Astrocyte of the hippocampus (primary cell): ENCODE measurements at regions not wholly inside any gene's neighbourhood (a gene's known extent, or its start where the extent isn't known, plus 50 kb on each side); places are given as distances from the start of the nearest gene placed in this dataset.
A peak's percentile ranks its signal among the peaks of the same experiment; 100 is the strongest.
"Not testable (repeated sequence)": the region's sequence is repeated elsewhere in the genome, so short reads cannot be mapped to it uniquely, and the experiment has no call there.

Experiments
- DNase-seq: peaks from one replicate; pipeline ENCODE4 v3.0.0; 2011; ENCODE audit warnings: low read depth, low spot score

DNA sequence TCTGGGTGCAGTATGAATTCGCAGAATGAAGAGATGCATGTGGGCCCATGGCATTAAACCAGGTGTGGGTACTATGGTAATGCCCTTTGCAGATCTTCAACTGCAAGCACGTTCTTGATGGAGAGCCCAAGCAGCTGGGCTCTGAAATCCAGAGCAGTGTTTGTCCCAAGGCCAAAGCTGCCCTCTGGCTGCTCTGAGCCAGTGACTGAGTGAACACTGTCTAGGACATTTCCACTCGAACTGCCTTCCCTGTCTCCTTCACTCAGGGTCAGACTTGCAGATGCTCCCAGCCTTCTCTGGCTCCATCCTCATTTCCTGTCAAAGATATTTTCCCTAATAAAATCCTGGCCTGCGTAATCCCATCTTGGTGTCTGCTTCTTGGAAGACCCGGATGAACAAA, 80.2 kb upstream of the GJB6 start:
- no peak for DNase-seq

DNA sequence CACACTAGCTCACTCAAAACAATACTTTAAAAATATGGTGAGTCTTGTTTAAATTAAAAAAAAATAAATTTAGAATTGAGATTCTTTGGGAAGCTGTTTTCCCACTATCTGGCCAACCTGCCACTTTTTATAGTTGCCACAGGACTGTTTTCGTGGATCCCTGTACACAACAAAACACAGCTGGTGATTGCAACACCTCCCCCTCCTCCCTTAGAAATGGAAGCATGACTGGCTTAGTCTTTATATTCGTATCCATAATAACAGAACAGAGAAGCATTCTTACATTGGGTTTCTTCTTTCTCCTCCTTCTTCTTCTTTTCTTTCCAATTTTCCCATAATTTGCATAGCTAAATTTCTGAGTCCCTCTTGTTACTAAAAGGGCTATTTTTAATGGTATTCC, 79.5 kb upstream of the GJB6 start:
- DNase-seq: no peak

DNA sequence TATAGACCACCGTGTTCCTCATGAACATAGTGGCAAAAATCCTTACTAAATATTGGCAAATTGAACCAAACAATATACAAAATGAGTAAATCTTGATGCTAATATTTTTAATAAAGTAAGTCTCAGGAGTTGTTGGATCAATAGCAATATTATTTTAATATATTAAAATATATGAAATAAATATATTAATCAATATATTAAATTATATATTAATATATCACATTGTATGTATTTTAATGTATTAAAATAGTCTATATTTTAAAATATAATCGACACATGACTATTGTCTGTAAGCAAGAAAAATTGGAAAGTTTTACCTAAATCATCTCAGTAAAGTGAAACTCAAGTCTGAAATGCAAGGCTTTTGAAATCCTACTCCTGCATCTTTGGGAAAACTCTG, 78.9 kb upstream of the GJB6 start:
- DNase-seq: no peak

- DNase-seq: no peak
Observed at GRCh38 chr13:20306039-20306438, 73.9 kb upstream of the GJB6 start.

- no peak for DNase-seq
Observed at GRCh38 chr13:20305587-20305986, 73.5 kb upstream of the GJB6 start.

- DNase-seq: not testable (repeated sequence)
Observed at GRCh38 chr13:20304061-20304460, 71.9 kb upstream of the GJB6 start.

DNA sequence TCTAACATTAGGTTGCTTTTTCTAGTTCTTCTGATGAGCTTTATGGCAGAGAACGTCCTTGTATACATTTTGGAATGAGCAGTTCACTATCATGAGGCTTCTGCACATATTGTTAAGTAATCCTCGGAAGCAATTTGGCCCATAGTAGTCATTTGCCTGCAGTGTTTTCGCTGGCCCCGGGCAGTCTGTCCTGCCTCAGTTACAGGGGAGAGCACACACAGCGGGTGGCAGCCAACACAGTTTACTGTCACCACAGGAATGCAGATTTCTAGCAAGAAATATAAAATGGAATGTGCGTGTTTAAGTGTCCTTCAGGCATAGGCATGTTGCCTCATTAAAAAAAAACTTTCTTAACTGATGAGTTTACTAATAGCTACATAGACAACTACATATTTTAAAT, 71.5 kb upstream of the GJB6 start:
- DNase-seq: peak; percentile 23

DNA sequence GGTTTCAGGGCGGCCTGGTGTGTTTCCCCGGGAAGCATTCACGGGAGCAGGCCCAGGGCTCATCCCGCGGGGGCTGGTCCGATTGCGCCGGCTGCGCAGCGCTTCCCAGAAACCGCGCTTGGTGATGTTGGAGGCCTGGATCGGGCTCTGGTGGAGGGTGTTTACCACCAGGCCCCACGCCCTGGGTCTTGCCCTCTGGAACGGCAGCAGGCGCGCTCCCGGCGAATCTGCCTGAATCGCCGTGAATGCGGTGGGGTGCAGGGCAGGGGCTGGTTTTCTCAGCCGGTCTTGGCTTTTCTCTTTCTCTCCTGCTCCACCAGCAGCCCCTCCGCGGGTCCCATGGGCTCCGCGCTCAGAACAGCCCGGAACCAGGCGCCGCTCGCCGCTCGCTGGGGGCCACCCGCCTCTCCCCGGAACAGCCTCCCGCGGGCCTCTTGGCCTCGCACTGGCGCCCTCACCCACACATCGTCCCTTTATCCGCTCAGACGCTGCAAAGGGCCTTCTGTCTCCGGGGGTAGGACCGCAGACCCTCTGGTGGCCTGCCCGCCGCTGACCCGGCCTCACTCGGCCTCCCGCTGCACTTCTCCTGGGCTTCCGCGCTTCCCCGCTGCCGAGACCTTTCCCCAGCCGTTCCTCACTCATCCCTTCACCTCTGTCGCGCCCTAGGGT, 69.4 kb upstream of the GJB6 start:
- peak; percentile 22 for DNase-seq

DNA sequence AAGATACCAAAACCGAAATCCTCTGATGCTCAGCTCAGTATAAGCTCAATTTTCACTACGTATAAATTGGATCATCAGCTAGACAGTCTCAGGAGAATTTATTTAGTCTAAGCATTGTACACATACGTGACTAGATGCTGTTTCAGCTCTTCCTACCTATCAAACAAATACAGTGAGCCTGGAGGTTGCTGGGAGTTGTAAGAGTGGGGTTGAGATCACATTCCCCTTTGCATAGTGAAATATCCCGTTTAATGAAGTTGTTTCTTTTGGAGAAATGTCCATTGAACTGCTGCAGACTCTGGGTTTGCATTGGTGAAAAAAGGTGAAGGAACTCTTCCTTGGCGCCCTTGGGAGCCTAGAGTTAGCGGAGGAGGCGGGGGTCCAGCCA, 68.9 kb upstream of the GJB6 start:
- DNase-seq: no peak

DNA sequence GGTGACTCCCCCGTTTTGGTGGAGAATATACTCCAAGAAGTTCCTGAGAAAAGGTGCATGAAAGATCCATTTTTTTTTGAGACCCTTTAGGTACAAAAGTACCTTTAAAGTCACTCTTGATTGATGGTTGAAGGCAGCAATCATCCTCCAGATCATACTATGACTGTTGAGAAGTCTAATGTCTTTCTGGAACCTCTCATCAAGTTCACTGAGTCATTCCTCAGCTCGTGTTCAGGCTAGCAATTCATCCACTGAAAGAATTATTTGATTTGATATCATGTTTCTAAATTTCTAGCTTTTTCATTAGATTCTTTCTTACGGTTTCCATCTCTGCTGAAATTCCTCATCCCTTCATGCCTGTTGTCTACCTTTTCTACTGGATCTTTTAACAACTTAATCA, 65.1 kb upstream of the GJB6 start:
- DNase-seq: no peak

DNA sequence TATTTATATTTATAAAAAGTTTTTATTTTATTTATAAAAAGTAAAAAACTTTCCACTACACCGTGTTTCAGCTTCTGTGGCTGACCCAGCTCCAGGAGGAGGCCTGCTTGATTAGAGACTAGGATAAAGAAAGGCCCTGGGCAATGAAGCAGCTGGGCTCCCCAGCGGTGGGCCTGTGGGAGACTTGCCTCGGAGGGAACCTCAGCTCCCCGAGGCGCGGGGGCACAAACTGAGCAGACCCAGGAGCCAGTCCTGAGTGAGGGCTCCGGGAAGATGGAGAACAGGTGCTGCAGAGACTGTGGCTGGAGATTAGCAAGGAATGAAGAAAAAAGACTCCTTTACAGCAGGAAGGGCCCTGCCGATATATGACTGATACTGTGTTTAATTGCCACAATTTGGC, 63.8 kb upstream of the GJB6 start:
- no peak for DNase-seq

DNA sequence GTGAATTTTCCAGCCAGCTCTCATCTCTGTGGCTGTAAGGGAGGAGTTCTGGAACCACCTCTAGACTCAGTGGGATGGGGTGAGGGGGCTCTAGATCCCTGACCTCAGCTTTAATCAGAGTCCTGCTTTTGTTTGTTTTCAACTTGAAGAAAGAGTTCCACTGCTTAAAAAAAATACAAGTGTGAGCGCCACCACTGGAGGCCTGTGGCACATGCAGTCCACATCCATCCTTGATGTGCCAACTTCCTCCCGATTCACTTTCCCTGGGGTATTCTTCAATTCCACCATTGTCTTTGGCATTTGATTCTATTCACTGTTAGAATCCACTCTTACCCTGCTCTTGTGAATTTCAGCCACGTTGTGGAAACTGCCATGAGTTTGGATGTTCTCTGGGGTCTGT, 62.4 kb upstream of the GJB6 start:
- DNase-seq: no peak

DNA sequence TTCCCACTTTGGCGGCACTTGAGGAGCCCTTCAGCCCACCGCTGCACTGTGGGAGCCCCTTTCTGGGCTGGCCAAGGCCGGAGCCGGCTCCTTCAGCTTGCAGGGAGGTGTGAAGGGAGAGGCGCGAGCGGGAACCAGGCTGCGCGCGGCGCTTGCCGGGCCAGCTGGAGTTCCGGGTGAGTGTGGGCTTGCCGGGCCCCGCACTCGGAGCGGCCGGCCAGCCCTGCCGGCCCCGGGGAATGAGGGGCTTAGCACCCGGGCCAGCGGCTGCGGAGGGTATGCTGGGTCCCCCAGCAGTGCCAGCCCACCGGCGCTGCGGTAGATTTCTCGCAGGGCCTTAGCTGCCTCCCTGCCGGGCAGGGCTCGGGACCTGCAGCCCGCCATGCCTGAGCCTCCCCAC, 60.2 kb upstream of the GJB6 start:
- DNase-seq: not testable (repeated sequence)

DNA sequence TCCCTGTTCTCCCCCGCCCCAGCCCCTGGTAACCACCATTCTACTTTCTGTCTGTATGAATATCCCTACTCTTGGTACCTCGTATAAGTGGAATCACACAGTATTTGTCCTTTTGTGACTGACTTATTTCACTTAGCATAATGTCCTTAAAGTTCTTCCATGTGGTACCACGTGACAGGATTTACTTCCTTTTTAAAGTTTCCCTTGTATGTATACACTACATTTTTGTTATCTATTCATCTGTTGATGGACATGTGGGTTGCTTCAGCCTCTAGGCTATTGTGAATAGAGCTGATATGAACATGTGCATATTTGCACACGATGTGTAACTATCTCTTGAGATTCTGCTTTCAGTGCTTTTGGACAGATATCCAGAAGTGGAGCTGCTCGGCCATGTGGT, 59.6 kb upstream of the GJB6 start:
- no peak for DNase-seq

GRCh38 chr13:20291037-20291436, 58.9 kb upstream of the GJB6 start:
- DNase-seq: no peak

DNA sequence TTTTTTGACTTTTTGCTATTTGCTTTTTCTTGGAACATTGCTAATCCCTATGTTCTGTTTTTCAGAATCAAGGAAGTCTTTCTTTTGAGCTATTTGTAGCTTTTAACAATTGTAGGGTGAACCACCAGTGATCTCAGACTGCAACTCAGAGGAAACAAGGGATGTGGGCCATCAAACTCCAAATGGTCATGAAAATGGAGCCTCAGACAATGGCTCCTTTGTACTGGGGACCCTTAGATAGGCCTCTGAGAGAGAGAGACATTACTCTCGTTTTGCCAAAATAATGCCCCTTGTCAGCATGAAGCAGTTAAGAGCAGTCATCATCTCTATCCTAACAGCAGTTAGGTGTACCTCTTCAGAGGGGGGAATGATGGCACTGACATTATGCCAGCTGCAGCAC, 56.4 kb upstream of the GJB6 start:
- no peak for DNase-seq

GRCh38 chr13:20287976-20288375, 55.9 kb upstream of the GJB6 start:
- DNase-seq: no peak

DNA sequence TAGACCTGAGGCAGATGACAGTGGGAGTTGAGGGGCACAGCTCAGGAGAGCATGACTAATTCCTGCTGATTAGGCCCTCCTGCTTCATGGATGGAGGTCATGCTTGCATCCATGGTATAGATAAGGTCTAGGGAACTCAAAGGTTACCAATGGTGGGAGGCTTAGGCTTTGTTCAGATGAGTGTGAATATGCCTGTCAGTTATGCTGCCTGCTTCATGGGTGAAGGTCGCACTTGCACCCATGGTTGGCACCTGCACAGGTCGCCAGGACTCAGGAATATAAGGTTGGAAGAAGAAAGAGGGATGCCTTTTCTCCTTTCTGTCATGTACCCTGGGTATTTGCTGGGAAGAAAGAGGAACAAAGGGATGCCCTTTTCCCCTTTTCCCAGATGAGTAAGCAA, 53.4 kb upstream of the GJB6 start:
- DNase-seq: no peak
